ENCODE measurements at regions not wholly inside any gene's neighbourhood (a gene's known extent, or its start where the extent isn't known, plus 50 kb on each side); places are given as distances from the start of the nearest gene placed in this dataset.

GRCh38 chr1:172755099-172755498 lies 96.2 kb downstream of the FASLG start:
- TF ChIP-seq CTCF (IDR thresholded peaks at IDR 0.05; ENCODE audit: control extremely low read depth in 1 of 3, insufficient read depth in 1 of 3, low read depth in 1 of 3, low read length in 3 of 3) (no peak), RAD21 (IDR thresholded peaks at IDR 0.05 in 1 of 2, conservative IDR thresholded peaks at IDR 0.05 in 1 of 2; ENCODE audit: low read depth in 2 of 2, low read length in 2 of 2) (no peak), ATF2 (IDR thresholded peaks at IDR 0.05; ENCODE audit: low read length) (no peak), RXRA (IDR thresholded peaks at IDR 0.05; ENCODE audit: insufficient read depth, low read depth, low read length) (no peak), NRF1 (IDR thresholded peaks at IDR 0.05; ENCODE audit: low read depth, low read length) (no peak), KDM1A (IDR thresholded peaks at IDR 0.05; ENCODE audit: borderline replicate concordance, low read length) (no peak), POLR2A (IDR thresholded peaks at IDR 0.05; ENCODE audit: control extremely low read depth in 1 of 2, low read depth in 2 of 2, low read length in 2 of 2) (no peak), CBX5 (IDR thresholded peaks at IDR 0.05; ENCODE audit: low read depth, low read length) (no peak), PHF8 (conservative IDR thresholded peaks at IDR 0.05; ENCODE audit: low read depth, low read length) (no peak), POLR2AphosphoS5 (IDR thresholded peaks at IDR 0.05; ENCODE audit: low read depth, low read length) (no peak), KDM5A (IDR thresholded peaks at IDR 0.05; ENCODE audit: low read length) (no peak)

Measured in H1 (cell line).